ENCODE measurements at regions not wholly inside any gene's neighbourhood (a gene's known extent, or its start where the extent isn't known, plus 50 kb on each side); places are given as distances from the start of the nearest gene placed in this dataset.
A peak's percentile ranks its signal among the peaks of the same experiment; 100 is the strongest.
"Not testable (repeated sequence)": the region's sequence is repeated elsewhere in the genome, so short reads cannot be mapped to it uniquely, and the experiment has no call there.

GRCh38 chr10:34957531-34957930 is 132.6 kb downstream of the CUL2 start:
- no peak for DNase-seq

GRCh38 chr10:34956756-34957155 is 133.4 kb downstream of the CUL2 start:
- no peak for DNase-seq

- DNase-seq = no peak
These were observed 134.8 kb downstream of the CUL2 start for GRCh38 chr10:34955391-34955790.

- DNase-seq = no peak
These were observed 136.0 kb downstream of the CUL2 start for GRCh38 chr10:34954142-34954541.

- DNase-seq = not testable (repeated sequence)
These were observed 136.3 kb upstream of the PARD3 start for GRCh38 chr10:34951263-34951887.

- not testable (repeated sequence) for DNase-seq
These were observed 130.9 kb upstream of the PARD3 start for GRCh38 chr10:34945951-34946522.

GRCh38 chr10:34941471-34942357 is 126.6 kb upstream of the PARD3 start:
- DNase-seq = no peak

GRCh38 chr10:34940436-34940835 is 125.3 kb upstream of the PARD3 start:
- no peak for DNase-seq

- no peak for DNase-seq
These were observed 123.2 kb upstream of the PARD3 start for GRCh38 chr10:34938399-34938670.

- DNase-seq = not testable (repeated sequence)
These were observed 122.7 kb upstream of the PARD3 start for GRCh38 chr10:34937643-34938398.

GRCh38 chr10:34936061-34936460 is 121.0 kb upstream of the PARD3 start:
- no peak for DNase-seq

GRCh38 chr10:34933676-34934075 is 118.6 kb upstream of the PARD3 start:
- DNase-seq = no peak

GRCh38 chr10:34932235-34932634 is 117.1 kb upstream of the PARD3 start:
- no peak for DNase-seq

- no peak for DNase-seq
These were observed 116.1 kb upstream of the PARD3 start for GRCh38 chr10:34931216-34931615.

GRCh38 chr10:34922138-34922537 is 107.0 kb upstream of the PARD3 start:
- no peak for DNase-seq

GRCh38 chr10:34920578-34920977 is 105.5 kb upstream of the PARD3 start:
- DNase-seq = no peak

- peak; percentile 36 for DNase-seq
These were observed 103.8 kb upstream of the PARD3 start for GRCh38 chr10:34918776-34919315.

GRCh38 chr10:34918060-34918775 is 103.1 kb upstream of the PARD3 start:
- no peak for DNase-seq

GRCh38 chr10:34916314-34916713 is 101.2 kb upstream of the PARD3 start:
- DNase-seq = no peak

- no peak for DNase-seq
These were observed 97.7 kb upstream of the PARD3 start for GRCh38 chr10:34912771-34913170.

- no peak for DNase-seq
These were observed 96.6 kb upstream of the PARD3 start for GRCh38 chr10:34911661-34912205.

- DNase-seq = no peak
These were observed 93.4 kb upstream of the PARD3 start for GRCh38 chr10:34908481-34908880.

Data from SHP77 treated with DMSO at 0.1 percent for 48 hours (cell line).